ENCODE measurements at regions not wholly inside any gene's neighbourhood (a gene's known extent, or its start where the extent isn't known, plus 50 kb on each side); places are given as distances from the start of the nearest gene placed in this dataset.

- TF ChIP-seq, protein P1, sequence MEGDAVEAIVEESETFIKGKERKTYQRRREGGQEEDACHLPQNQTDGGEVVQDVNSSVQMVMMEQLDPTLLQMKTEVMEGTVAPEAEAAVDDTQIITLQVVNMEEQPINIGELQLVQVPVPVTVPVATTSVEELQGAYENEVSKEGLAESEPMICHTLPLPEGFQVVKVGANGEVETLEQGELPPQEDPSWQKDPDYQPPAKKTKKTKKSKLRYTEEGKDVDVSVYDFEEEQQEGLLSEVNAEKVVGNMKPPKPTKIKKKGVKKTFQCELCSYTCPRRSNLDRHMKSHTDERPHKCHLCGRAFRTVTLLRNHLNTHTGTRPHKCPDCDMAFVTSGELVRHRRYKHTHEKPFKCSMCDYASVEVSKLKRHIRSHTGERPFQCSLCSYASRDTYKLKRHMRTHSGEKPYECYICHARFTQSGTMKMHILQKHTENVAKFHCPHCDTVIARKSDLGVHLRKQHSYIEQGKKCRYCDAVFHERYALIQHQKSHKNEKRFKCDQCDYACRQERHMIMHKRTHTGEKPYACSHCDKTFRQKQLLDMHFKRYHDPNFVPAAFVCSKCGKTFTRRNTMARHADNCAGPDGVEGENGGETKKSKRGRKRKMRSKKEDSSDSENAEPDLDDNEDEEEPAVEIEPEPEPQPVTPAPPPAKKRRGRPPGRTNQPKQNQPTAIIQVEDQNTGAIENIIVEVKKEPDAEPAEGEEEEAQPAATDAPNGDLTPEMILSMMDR (IDR thresholded peaks at IDR 0.05): no peak
- no peak for TF ChIP-seq POLR2A (IDR thresholded peaks at IDR 0.05)
These were observed 315.2 kb downstream of the TDRD15 start for GRCh38 chr2:21438949-21439348.
